Nephron (organoid): ENCODE measurements at regions not wholly inside any gene's neighbourhood (a gene's known extent, or its start where the extent isn't known, plus 50 kb on each side); places are given as distances from the start of the nearest gene placed in this dataset.
A peak's percentile ranks its signal among the peaks of the same experiment; 100 is the strongest.

Source experiments
- H3K27ac Mint-ChIP-seq, 3 experiments: 2 replicates each; pipeline ENCODE4 v1.8.0; 2020; ENCODE audit warnings: mixed read lengths in 3 of 3, mild to moderate bottlenecking in 2 of 3, moderate library complexity in 1 of 3
- H3K27me3 Mint-ChIP-seq: 2 replicates; pipeline ENCODE4 v1.8.0; 2021; ENCODE audit warnings: low read depth, mild to moderate bottlenecking, moderate library complexity, mixed read lengths
- H3K36me3 Mint-ChIP-seq: 2 replicates; pipeline ENCODE4 v1.8.0; 2020; ENCODE audit warnings: low read depth, mixed read lengths
- H3K4me1 Mint-ChIP-seq: 2 replicates; pipeline ENCODE4 v1.8.0; 2020; ENCODE audit warnings: mixed read lengths
- H3K4me3 Mint-ChIP-seq, 3 experiments: 2 replicates each; pipeline ENCODE4 v1.8.0; 2020; ENCODE audit warnings: mild to moderate bottlenecking in 3 of 3, mixed read lengths in 3 of 3, moderate library complexity in 2 of 3
- H3K9me3 Mint-ChIP-seq: 2 replicates; pipeline ENCODE4 v1.8.0; 2020; ENCODE audit warnings: mixed read lengths
- CTCF ChIP-seq, 3 experiments: fragments of 200-600 bp; sonication (generic); IDR thresholded peaks; one replicate each; pipeline ENCODE4 v1.5.0; 2021; ENCODE audit warnings: antibody characterized with exemption in 3 of 3; ENCODE audit not compliant: unreplicated experiment in 3 of 3

DNA sequence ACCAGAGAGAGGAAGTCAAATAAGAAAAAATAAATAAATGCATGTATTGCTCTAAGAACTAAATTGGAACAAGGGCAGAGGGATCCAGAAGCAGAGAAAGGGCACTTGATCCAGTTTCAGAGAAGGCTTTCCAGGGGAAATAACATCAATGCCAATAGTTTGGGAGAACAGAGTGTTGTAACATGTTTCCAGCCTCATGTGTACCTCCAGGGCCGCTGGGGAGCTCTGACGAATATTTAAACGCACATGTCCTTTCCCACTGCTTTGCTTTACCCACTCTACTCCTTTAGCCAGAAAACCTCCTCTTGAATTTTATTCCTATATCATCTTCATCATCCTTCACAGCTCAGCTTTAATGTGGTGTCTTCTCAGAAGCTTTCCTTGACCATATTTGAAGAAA lies 233.7 kb downstream of the ENC1 start:
- no peaks in the 10 kb centered on the region for H3K36me3 Mint-ChIP-seq
- H3K27ac Mint-ChIP-seq, result no peak overlapping the region
- no peaks in the 10 kb centered on the region for H3K9me3 Mint-ChIP-seq

DNA sequence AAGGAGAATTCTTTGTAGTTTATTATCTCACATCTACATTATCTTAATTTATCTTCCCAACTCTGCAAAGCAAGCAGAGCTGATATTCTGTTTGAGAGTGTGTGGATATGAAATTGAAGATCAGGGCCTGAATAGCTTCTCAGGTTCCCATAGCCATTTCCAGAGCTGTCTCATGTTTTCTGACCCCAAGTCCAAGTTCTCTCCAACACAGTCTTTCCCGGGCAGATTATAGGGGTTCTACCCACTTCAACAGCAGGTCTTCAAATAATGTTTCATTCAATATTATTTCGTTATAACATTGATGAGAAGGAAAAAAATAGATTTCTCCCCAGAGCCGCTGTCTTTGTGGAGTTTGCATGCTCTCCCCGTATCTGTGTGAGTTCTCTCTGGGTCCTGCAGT lies 234.9 kb downstream of the ENC1 start:
- no peak for TF ChIP-seq CTCF (IDR thresholded peaks at IDR 0.05; ENCODE audit: unreplicated experiment in 3 of 3)
- Mint-ChIP-seq H3K4me3 (no peak overlapping the region), H3K27me3 (no peaks in the 10 kb centered on the region), H3K27ac (peak overlapping the region in 1 of 3 experiments; percentile 18), H3K36me3 (no peaks in the 10 kb centered on the region), H3K4me1 (peaks cover 55% of the 10 kb centered on the region), H3K9me3 (no peaks in the 10 kb centered on the region)

More for the DNA sequence above, 233.7 kb downstream of the ENC1 start:
- Mint-ChIP-seq H3K4me3 (no peak overlapping the region), H3K27me3 (no peaks in the 10 kb centered on the region), H3K4me1 (peaks cover 58% of the 10 kb centered on the region)
- TF ChIP-seq CTCF (IDR thresholded peaks at IDR 0.05; ENCODE audit: unreplicated experiment in 3 of 3), result no peak

DNA sequence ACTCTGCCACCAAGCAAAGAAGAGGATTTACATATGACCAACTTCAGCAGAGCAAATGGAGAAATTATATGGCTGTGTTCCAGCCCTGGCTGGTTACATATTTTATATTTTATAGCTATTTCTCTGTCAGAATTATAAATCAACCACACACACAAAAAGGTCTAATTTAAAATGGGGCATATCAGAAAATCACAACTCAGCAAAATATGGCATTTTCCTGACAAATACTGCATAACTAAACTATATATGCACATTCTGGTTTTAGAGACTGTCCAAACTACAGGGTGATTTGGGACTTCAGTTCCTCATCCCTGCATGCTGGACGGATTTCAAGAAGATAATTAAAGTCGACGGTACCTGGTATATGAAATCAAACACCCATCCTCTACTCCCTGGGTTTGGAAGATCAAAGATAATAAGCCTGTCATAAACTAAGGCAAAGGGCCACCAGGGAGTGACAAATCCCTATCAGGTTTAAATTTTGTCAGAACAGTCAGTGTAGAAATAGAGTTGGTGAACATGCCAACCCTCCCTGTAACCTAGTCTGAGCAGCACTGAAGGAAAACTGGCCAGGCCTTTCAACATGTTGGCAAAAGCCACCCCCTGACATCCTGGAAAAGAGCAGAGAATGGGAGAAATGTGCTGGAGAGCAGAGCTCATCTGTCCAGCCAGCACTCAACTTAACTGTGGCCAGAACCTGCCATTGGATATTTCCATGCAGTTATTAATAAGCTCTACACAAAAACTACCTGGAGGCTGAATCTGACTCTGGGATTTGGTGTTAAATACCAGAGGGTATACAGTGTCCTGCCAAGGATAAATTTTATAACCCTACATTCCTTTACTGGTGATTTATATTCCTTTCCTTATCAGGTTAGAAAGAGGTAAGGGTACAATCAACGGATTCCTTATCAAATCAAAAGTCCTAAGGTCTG lies 235.7 kb downstream of the ENC1 start:
- H3K9me3 Mint-ChIP-seq, result no peaks in the 10 kb centered on the region
- no peaks in the 10 kb centered on the region for H3K36me3 Mint-ChIP-seq
- no peak overlapping the region for H3K4me3 Mint-ChIP-seq
- H3K27me3 Mint-ChIP-seq, result no peaks in the 10 kb centered on the region
- H3K4me1 Mint-ChIP-seq, result peaks cover 55% of the 10 kb centered on the region
- peak overlapping the region; percentile 18 to 63 (median 40) for H3K27ac Mint-ChIP-seq
- no peak for TF ChIP-seq CTCF (IDR thresholded peaks at IDR 0.05; ENCODE audit: unreplicated experiment in 3 of 3)

DNA sequence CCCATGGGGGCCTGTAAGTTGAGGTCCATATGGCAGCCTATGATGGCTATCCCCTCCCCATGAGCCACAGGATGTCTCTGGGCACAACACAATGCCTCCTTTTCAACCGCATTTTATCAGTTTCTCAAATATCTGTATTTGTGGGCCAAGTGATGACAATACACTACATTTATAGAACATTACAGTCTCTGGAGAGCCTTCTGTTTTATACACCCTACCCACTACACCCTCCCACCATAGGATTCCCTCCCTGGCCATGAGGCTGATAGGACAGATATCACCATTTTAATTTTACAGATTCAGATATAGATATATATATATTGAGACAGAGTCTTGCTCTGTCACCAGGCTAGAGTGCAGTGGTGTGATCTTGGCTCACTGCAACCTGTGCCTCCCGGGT lies 236.8 kb downstream of the ENC1 start:
- H3K27ac Mint-ChIP-seq, result peak overlapping the region in 2 of 3 experiments; percentile 13 to 36

GRCh38 chr5:74402553-74402952 lies 238.0 kb downstream of the ENC1 start:
- peaks cover 43% of the 10 kb centered on the region for H3K4me1 Mint-ChIP-seq
- no peaks in the 10 kb centered on the region for H3K27me3 Mint-ChIP-seq
- TF ChIP-seq CTCF (IDR thresholded peaks at IDR 0.05; ENCODE audit: unreplicated experiment in 3 of 3), result no peak
- H3K27ac Mint-ChIP-seq, result peak overlapping the region; percentile 11 to 36 (median 15)
- no peaks in the 10 kb centered on the region for H3K36me3 Mint-ChIP-seq
- no peak overlapping the region for H3K4me3 Mint-ChIP-seq
- H3K9me3 Mint-ChIP-seq, result no peaks in the 10 kb centered on the region

More for the DNA sequence above, 236.8 kb downstream of the ENC1 start:
- no peaks in the 10 kb centered on the region for H3K36me3 Mint-ChIP-seq
- no peak overlapping the region for H3K4me3 Mint-ChIP-seq
- no peaks in the 10 kb centered on the region for H3K9me3 Mint-ChIP-seq
- H3K4me1 Mint-ChIP-seq, result peaks cover 52% of the 10 kb centered on the region
- TF ChIP-seq CTCF (IDR thresholded peaks at IDR 0.05; ENCODE audit: unreplicated experiment in 3 of 3), result no peak
- no peaks in the 10 kb centered on the region for H3K27me3 Mint-ChIP-seq

DNA sequence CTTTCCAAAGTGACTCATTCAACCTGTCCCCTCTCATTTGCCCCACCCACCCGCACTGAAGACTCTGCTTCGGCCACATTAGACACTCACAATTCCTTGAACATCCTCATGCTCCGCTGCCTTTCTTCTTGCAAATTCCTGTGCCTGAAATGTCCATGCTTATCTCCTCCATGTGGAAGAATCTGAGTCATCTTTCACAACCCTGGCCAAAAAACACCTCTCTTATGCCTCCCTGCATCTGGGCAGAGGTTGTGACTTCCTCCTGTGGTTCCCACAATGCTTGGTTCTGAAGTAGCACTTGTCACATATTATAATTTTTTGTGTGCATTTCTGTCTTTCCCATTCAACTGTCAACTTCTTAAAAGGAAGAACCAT lies 238.6 kb downstream of the ENC1 start:
- Mint-ChIP-seq H3K27ac (peak overlapping the region in 2 of 3 experiments; percentile 11 to 15), H3K4me3 (no peak overlapping the region), H3K4me1 (peaks cover 50% of the 10 kb centered on the region), H3K36me3 (no peaks in the 10 kb centered on the region), H3K27me3 (no peaks in the 10 kb centered on the region), H3K9me3 (no peaks in the 10 kb centered on the region)
- no peak for TF ChIP-seq CTCF (IDR thresholded peaks at IDR 0.05; ENCODE audit: unreplicated experiment in 3 of 3)
